Suprapubic skin (tissue), 4 donors: ENCODE measurements at regions not wholly inside any gene's neighbourhood (a gene's known extent, or its start where the extent isn't known, plus 50 kb on each side); places are given as distances from the start of the nearest gene placed in this dataset.

Experiments used
- POLR2A ChIP-seq, 2 donors: fragments of 450-650 bp; IDR thresholded peaks; one replicate each; pipeline ENCODE4 v1.6.1; 2017; ENCODE audit warnings: antibody characterized with exemption in 2 of 2, mild to moderate bottlenecking in 2 of 2, moderate library complexity in 2 of 2
- POLR2AphosphoS5 ChIP-seq, 3 donors: sonication (generic); formaldehyde crosslinking; IDR thresholded peaks; one replicate each; pipeline ENCODE4 v1.6.1; 2017; ENCODE audit warnings: antibody characterized with exemption in 3 of 3

- TF ChIP-seq POLR2A (IDR thresholded peaks at IDR 0.05) (no peak), POLR2AphosphoS5 (IDR thresholded peaks at IDR 0.05) (no peak)
Observed at GRCh38 chr4:159685340-159686092, 582.6 kb downstream of the RAPGEF2 start.
